Gastroesophageal sphincter (tissue), 4 donors: ENCODE measurements at regions not wholly inside any gene's neighbourhood (a gene's known extent, or its start where the extent isn't known, plus 50 kb on each side); places are given as distances from the start of the nearest gene placed in this dataset.

Source experiments
- ATAC-seq: fragments of 150-250 bp; one replicate; pipeline ENCODE4 v1.9.1; 2016; ENCODE audit warnings: mild to moderate bottlenecking, moderate library complexity
- H3K27ac ChIP-seq, 4 donors: fragments of 200-600 bp; sonication (generic) in 3 of 4; 1 replicate in 3 of 4; 2 replicates in 1 of 4; pipeline ENCODE4 v1.5.1; 2016 to 2019
- H3K27me3 ChIP-seq: fragments of 200-600 bp; sonication (generic); one replicate; pipeline ENCODE4 v1.5.1; 2019
- H3K36me3 ChIP-seq, 2 donors: fragments of 200-600 bp; sonication (generic); one replicate each; pipeline ENCODE4 v1.5.1; 2019; ENCODE audit warnings: control low read depth in 1 of 2
- H3K4me1 ChIP-seq, 3 donors: fragments of 200-600 bp; sonication (generic); 1 replicate in 2 of 3; 2 replicates in 1 of 3; pipeline ENCODE4 v1.5.1; 2016 to 2019; ENCODE audit warnings: control low read depth in 2 of 3
- H3K4me3 ChIP-seq, 2 donors: fragments of 200-600 bp; sonication (generic); one replicate each; pipeline ENCODE4 v1.5.1; 2019; ENCODE audit warnings: mild to moderate bottlenecking in 1 of 2, moderate library complexity in 1 of 2
- H3K9me3 ChIP-seq, 3 donors: fragments of 200-600 bp; sonication (generic); one replicate each; pipeline ENCODE4 v1.5.1; 2017 to 2019; ENCODE audit warnings: control low read depth in 2 of 3
- EP300 ChIP-seq: sonication (generic); formaldehyde crosslinking; IDR thresholded peaks from one replicate; pipeline ENCODE4 v1.6.1; 2017; ENCODE audit warnings: antibody characterized with exemption, mild to moderate bottlenecking
- POLR2A ChIP-seq, 2 donors: fragments of 450-650 bp; IDR thresholded peaks; one replicate each; pipeline ENCODE4 v1.6.1; 2017; ENCODE audit warnings: antibody characterized with exemption in 2 of 2, mild to moderate bottlenecking in 2 of 2, moderate library complexity in 1 of 2
- POLR2AphosphoS5 ChIP-seq: sonication (generic); formaldehyde crosslinking; IDR thresholded peaks from one replicate; pipeline ENCODE4 v1.6.1; 2017; ENCODE audit warnings: antibody characterized with exemption
- WGBS, 2 donors: methylation state at CpG; one replicate each; pipeline ENCODE4 v1.1.5; 2018; ENCODE audit warnings: low coverage in 1 of 2; 5-methylcytosine and 5-hydroxymethylcytosine counted together
- TF ChIP-seq, protein P1 (sequence below), 4 experiments: fragments of 200-600 bp in 2 of 4; fragments of 450-650 bp in 2 of 4; sonication (generic) in 1 of 4; IDR thresholded peaks; one replicate each; pipeline ENCODE4 v1.5.1; 2017 to 2019; ENCODE audit warnings: antibody characterized with exemption in 4 of 4, mild to moderate bottlenecking in 2 of 4, moderate library complexity in 2 of 4

DNA sequence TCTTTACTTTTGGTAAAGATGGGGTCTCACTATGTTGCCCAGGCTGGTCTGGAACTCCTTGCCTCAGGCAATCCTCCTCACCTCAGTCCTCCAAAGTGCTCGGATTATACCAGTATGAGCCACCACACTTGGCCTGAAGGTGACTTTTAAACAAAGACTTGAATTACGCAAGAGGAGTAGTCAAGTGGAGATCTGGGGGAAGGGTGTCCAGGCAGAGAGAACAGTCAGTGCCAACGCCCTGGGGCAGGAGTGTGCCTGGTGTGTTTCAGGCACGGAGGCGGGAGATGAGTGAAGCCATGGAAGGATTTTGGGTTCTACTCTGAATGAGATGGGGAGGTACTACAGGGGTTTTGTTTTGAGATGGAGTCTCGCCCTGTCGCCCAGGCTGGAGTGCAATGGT lies 82.6 kb upstream of the NPTX2 start:
- H3K27me3 ChIP-seq = peaks cover 6% of the 10 kb centered on the region
- TF ChIP-seq POLR2A (IDR thresholded peaks at IDR 0.05) (no peak), POLR2AphosphoS5 (no peak), EP300 (no peak)
- TF ChIP-seq, protein P1, sequence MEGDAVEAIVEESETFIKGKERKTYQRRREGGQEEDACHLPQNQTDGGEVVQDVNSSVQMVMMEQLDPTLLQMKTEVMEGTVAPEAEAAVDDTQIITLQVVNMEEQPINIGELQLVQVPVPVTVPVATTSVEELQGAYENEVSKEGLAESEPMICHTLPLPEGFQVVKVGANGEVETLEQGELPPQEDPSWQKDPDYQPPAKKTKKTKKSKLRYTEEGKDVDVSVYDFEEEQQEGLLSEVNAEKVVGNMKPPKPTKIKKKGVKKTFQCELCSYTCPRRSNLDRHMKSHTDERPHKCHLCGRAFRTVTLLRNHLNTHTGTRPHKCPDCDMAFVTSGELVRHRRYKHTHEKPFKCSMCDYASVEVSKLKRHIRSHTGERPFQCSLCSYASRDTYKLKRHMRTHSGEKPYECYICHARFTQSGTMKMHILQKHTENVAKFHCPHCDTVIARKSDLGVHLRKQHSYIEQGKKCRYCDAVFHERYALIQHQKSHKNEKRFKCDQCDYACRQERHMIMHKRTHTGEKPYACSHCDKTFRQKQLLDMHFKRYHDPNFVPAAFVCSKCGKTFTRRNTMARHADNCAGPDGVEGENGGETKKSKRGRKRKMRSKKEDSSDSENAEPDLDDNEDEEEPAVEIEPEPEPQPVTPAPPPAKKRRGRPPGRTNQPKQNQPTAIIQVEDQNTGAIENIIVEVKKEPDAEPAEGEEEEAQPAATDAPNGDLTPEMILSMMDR (IDR thresholded peaks at IDR 0.05) = no peak
- H3K4me3 ChIP-seq = no peak overlapping the region

DNA sequence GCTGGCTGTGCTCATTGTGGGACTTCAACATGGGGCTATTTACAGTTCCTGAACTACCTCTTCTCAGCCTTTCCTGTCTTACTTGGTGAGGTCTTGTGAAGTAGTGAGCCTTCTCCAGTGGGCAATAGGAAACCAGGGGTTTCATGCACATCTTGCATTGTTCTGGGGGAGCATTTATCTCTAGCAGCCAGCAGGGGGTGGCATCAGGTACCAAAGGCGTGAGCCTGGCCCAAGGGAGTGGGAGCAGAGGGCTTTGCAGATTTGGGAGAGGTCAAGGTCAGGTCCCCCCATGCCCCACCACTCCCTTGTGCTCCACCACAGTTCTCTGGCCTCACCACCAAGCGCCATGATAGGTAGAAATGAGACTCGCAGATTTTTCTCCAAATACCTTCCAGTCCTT lies 85.4 kb upstream of the NPTX2 start:
- Histone ChIP-seq H3K36me3 (no peaks in the 10 kb centered on the region), H3K27ac (no peak overlapping the region), H3K4me3 (no peak overlapping the region), H3K9me3 (peaks cover 0 to 23% (median 0%) of the 10 kb centered on the region in 3 donors), H3K27me3 (peaks cover 11% of the 10 kb centered on the region), H3K4me1 (no peaks in the 10 kb centered on the region)
- ATAC-seq = no peak
- WGBS, 2 donors = 67% methylated on average over 3 of the region's 3 CpGs; no CpG with 5 or more reads in 1 of the 2 donors
- TF ChIP-seq, protein P1 (IDR thresholded peaks at IDR 0.05) = no peak
- no peak for TF ChIP-seq POLR2AphosphoS5
- no peak for TF ChIP-seq EP300
- TF ChIP-seq POLR2A (IDR thresholded peaks at IDR 0.05) = no peak

More for the DNA sequence above, 82.6 kb upstream of the NPTX2 start:
- H3K4me1 ChIP-seq = no peaks in the 10 kb centered on the region
- WGBS, 2 donors = 79 to 90% methylated on average over 2 to 6 of the region's 7 CpGs
- H3K36me3 ChIP-seq = no peaks in the 10 kb centered on the region
- no peak for ATAC-seq
- H3K27ac ChIP-seq = no peak overlapping the region
- peaks cover 0 to 23% (median 0%) of the 10 kb centered on the region in 3 donors for H3K9me3 ChIP-seq

DNA sequence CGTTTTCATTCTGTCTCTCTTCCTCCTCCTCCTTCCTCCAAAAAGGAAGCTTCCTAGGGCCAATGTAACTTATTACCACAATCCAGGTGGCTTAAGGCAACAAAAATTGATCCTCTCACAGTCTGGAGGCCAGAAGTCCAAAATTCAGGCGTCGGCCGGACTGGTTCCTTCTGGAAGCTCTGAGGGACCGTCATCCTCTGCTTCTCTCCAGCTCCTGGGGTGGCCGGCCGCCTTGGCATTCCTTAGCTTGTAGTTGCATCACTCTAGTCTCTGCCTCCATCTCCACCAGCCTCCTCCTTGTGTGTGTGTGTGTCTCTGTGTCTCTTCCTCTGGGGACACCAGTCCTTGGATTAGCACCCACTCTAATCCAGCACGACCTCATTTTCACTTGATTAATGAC lies 89.0 kb upstream of the NPTX2 start:
- H3K36me3 ChIP-seq = no peaks in the 10 kb centered on the region
- H3K27me3 ChIP-seq = peaks cover 6% of the 10 kb centered on the region
- 40 to 73% methylated on average over 1 to 7 of the region's 8 CpGs for WGBS, 2 donors
- TF ChIP-seq POLR2AphosphoS5 (no peak), POLR2A (IDR thresholded peaks at IDR 0.05) (no peak), EP300 (no peak)
- TF ChIP-seq, protein P1 (IDR thresholded peaks at IDR 0.05) = no peak
- H3K9me3 ChIP-seq = peaks cover 0 to 23% (median 0%) of the 10 kb centered on the region in 3 donors
- H3K4me3 ChIP-seq = no peak overlapping the region
- H3K4me1 ChIP-seq = no peaks in the 10 kb centered on the region
- no peak overlapping the region for H3K27ac ChIP-seq
- ATAC-seq = no peak

DNA sequence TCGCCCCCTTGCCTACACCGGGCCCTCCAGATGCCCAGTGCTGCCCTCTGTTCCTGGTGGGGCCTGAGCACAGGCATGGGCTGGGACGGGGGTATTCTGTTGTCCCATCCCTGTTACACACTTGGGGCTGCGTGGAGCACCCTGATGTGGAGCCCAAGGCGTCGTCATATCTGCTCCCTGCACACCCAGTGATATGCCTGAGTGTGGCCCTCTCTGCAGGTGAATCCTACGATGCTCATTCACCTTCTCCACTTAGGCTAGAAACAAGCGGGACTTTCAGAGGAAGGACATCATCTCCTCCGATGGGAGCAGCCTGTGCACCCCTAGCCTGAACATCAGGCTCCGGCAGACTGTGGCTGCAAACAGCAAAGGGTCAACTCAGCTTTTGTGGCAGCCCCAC lies 91.0 kb upstream of the NPTX2 start:
- Histone ChIP-seq H3K27ac (no peak overlapping the region), H3K4me3 (no peak overlapping the region), H3K36me3 (no peaks in the 10 kb centered on the region), H3K9me3 (peaks cover 0 to 7% (median 0%) of the 10 kb centered on the region in 3 donors), H3K4me1 (no peaks in the 10 kb centered on the region), H3K27me3 (peaks cover 13% of the 10 kb centered on the region)
- no peak for ATAC-seq
- TF ChIP-seq EP300 = no peak
- TF ChIP-seq POLR2A (IDR thresholded peaks at IDR 0.05) = no peak
- TF ChIP-seq, protein P1 (IDR thresholded peaks at IDR 0.05) = no peak
- no peak for TF ChIP-seq POLR2AphosphoS5
- no CpG with 5 or more reads among the region's 10 CpGs for WGBS, 2 donors

DNA sequence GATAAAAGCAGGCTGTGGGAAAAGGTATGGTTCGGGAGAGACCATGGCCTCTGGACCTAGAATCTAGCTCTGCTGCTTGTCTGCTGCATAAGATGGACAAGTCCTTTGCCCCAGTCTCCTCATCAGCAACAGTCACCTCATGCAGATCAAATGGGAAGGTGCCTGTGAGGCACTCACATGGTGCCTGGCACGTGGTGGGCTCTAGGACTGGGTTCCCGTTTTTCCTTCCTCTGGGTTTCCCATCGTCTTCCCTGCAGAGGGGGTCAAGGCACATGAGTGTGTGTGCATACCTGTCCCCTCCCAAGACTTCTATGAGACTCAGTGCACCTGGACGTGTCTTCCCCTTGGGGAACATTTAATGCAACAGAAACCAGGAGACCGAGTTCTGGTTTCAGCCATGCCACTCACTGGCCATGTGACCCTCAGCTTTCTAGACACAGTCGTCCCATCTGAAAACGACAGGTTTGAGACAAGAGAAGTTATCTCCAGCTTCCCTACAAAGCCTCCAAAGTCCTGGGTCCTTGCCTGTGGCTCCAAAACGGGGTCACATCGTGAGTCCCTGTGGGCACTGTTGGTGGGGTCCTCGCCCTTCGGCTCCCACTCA lies 95.9 kb upstream of the NPTX2 start:
- Histone ChIP-seq H3K4me1 (no peaks in the 10 kb centered on the region), H3K9me3 (no peaks in the 10 kb centered on the region), H3K27me3 (peaks cover 23% of the 10 kb centered on the region), H3K4me3 (no peak overlapping the region), H3K27ac (no peak overlapping the region), H3K36me3 (no peaks in the 10 kb centered on the region)
- no peak for ATAC-seq
- 81 to 95% methylated on average over 4 to 7 of the region's 12 CpGs for WGBS, 2 donors
- no peak for TF ChIP-seq EP300
- TF ChIP-seq POLR2AphosphoS5 = no peak
- TF ChIP-seq, protein P1 (IDR thresholded peaks at IDR 0.05) = no peak
- no peak for TF ChIP-seq POLR2A (IDR thresholded peaks at IDR 0.05)
